ENCODE measurements at regions not wholly inside any gene's neighbourhood (a gene's known extent, or its start where the extent isn't known, plus 50 kb on each side); places are given as distances from the start of the nearest gene placed in this dataset.

GRCh38 chr21:35288238-35288637, 239.1 kb upstream of the RUNX1 start:
- no peak for ATAC-seq
- TF ChIP-seq BACH2 (CRISPR knock-in tag; IDR thresholded peaks at IDR 0.05; ENCODE audit: borderline replicate concordance) (no peak), ZFP3 (CRISPR knock-in tag; IDR thresholded peaks at IDR 0.05) (no peak), PPARA (CRISPR knock-in tag; IDR thresholded peaks at IDR 0.05; ENCODE audit: borderline replicate concordance) (no peak), CREB5 (CRISPR knock-in tag; IDR thresholded peaks at IDR 0.05; ENCODE audit: low read depth) (no peak), ZC3H10 (CRISPR knock-in tag; IDR thresholded peaks at IDR 0.05) (no peak), ZNF8 (CRISPR knock-in tag; IDR thresholded peaks at IDR 0.05) (no peak), ZNF70 (CRISPR knock-in tag; IDR thresholded peaks at IDR 0.05) (no peak), ISL1 (CRISPR knock-in tag; IDR thresholded peaks at IDR 0.05) (no peak), GLIS3 (CRISPR knock-in tag; IDR thresholded peaks at IDR 0.05) (no peak), ZFP30 (CRISPR knock-in tag; IDR thresholded peaks at IDR 0.05) (no peak), ARNTL (CRISPR knock-in tag; IDR thresholded peaks at IDR 0.05; ENCODE audit: borderline replicate concordance, low read depth) (no peak), ESRRG (CRISPR knock-in tag; IDR thresholded peaks at IDR 0.05) (no peak), SNAI2 (CRISPR knock-in tag; IDR thresholded peaks at IDR 0.05) (no peak), CSDC2 (CRISPR knock-in tag; IDR thresholded peaks at IDR 0.05) (no peak), CSRNP3 (CRISPR knock-in tag; IDR thresholded peaks at IDR 0.05) (no peak)
- TF ChIP-seq, protein P1, sequence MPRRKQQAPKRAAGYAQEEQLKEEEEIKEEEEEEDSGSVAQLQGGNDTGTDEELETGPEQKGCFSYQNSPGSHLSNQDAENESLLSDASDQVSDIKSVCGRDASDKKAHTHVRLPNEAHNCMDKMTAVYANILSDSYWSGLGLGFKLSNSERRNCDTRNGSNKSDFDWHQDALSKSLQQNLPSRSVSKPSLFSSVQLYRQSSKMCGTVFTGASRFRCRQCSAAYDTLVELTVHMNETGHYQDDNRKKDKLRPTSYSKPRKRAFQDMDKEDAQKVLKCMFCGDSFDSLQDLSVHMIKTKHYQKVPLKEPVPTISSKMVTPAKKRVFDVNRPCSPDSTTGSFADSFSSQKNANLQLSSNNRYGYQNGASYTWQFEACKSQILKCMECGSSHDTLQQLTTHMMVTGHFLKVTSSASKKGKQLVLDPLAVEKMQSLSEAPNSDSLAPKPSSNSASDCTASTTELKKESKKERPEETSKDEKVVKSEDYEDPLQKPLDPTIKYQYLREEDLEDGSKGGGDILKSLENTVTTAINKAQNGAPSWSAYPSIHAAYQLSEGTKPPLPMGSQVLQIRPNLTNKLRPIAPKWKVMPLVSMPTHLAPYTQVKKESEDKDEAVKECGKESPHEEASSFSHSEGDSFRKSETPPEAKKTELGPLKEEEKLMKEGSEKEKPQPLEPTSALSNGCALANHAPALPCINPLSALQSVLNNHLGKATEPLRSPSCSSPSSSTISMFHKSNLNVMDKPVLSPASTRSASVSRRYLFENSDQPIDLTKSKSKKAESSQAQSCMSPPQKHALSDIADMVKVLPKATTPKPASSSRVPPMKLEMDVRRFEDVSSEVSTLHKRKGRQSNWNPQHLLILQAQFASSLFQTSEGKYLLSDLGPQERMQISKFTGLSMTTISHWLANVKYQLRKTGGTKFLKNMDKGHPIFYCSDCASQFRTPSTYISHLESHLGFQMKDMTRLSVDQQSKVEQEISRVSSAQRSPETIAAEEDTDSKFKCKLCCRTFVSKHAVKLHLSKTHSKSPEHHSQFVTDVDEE (CRISPR knock-in tag; IDR thresholded peaks at IDR 0.05) = no peak
- TF ChIP-seq, protein P2, sequence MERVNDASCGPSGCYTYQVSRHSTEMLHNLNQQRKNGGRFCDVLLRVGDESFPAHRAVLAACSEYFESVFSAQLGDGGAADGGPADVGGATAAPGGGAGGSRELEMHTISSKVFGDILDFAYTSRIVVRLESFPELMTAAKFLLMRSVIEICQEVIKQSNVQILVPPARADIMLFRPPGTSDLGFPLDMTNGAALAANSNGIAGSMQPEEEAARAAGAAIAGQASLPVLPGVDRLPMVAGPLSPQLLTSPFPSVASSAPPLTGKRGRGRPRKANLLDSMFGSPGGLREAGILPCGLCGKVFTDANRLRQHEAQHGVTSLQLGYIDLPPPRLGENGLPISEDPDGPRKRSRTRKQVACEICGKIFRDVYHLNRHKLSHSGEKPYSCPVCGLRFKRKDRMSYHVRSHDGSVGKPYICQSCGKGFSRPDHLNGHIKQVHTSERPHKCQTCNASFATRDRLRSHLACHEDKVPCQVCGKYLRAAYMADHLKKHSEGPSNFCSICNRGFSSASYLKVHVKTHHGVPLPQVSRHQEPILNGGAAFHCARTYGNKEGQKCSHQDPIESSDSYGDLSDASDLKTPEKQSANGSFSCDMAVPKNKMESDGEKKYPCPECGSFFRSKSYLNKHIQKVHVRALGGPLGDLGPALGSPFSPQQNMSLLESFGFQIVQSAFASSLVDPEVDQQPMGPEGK (CRISPR knock-in tag; IDR thresholded peaks at IDR 0.05; ENCODE audit: borderline replicate concordance) = no peak

DNA sequence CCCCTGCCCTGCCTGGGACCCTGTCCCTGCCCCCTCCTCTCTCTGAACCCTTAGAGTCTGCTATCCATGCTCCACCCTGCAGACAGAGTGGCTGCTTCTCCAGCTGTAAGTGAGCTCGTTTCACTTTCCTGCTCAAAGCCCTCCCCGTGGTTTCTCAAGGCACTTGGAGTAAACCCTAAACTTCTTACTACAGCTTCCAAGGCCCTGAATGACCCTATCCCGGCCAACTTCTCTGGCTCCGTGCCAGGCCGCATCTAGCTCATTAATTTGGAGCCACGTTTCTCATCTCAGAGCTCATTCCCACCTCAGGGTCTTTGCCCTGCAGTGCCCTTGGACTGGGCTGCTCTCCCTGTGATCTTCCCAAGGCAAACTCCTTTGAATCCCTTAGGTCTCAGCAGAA, 235.1 kb upstream of the RUNX1 start:
- TF ChIP-seq ZFP3 (CRISPR knock-in tag; IDR thresholded peaks at IDR 0.05) (no peak), ESRRG (CRISPR knock-in tag; IDR thresholded peaks at IDR 0.05) (no peak), CSRNP3 (CRISPR knock-in tag; IDR thresholded peaks at IDR 0.05) (no peak), CSDC2 (CRISPR knock-in tag; IDR thresholded peaks at IDR 0.05) (no peak), TCF4 (CRISPR knock-in tag; IDR thresholded peaks at IDR 0.05; ENCODE audit: borderline replicate concordance) (no peak), CREB5 (CRISPR knock-in tag; IDR thresholded peaks at IDR 0.05; ENCODE audit: low read depth) (no peak), OSR1 (CRISPR knock-in tag; IDR thresholded peaks at IDR 0.05) (no peak), TOX (CRISPR knock-in tag; IDR thresholded peaks at IDR 0.05; ENCODE audit: borderline replicate concordance) (no peak), RARB (CRISPR knock-in tag; IDR thresholded peaks at IDR 0.05) (no peak), ZNF8 (CRISPR knock-in tag; IDR thresholded peaks at IDR 0.05) (no peak), ZNF70 (CRISPR knock-in tag; IDR thresholded peaks at IDR 0.05) (no peak)
- TF ChIP-seq, protein P1 (CRISPR knock-in tag; IDR thresholded peaks at IDR 0.05) = no peak
- TF ChIP-seq, protein P3, sequence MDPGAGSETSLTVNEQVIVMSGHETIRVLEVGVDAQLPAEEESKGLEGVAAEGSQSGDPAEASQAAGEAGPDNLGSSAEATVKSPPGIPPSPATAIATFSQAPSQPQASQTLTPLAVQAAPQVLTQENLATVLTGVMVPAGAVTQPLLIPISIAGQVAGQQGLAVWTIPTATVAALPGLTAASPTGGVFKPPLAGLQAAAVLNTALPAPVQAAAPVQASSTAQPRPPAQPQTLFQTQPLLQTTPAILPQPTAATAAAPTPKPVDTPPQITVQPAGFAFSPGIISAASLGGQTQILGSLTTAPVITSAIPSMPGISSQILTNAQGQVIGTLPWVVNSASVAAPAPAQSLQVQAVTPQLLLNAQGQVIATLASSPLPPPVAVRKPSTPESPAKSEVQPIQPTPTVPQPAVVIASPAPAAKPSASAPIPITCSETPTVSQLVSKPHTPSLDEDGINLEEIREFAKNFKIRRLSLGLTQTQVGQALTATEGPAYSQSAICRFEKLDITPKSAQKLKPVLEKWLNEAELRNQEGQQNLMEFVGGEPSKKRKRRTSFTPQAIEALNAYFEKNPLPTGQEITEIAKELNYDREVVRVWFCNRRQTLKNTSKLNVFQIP (CRISPR knock-in tag; IDR thresholded peaks at IDR 0.05; ENCODE audit: borderline replicate concordance, low read depth) = no peak

More for the DNA sequence above, 235.1 kb upstream of the RUNX1 start:
- no peak for ATAC-seq

Measured in SK-N-SH treated with all-trans-retinoic acid at 6 μM for 48 hours (cell line).